Mononuclear cell (primary cell): ENCODE measurements at regions not wholly inside any gene's neighbourhood (a gene's known extent, or its start where the extent isn't known, plus 50 kb on each side); places are given as distances from the start of the nearest gene placed in this dataset.

Experiments used
- H3K27me3 ChIP-seq: 2 replicates; pipeline ENCODE4 v1.6.0; 2011; ENCODE audit warnings: low read length, control low read depth; ENCODE audit not compliant: insufficient read depth
- H3K4me1 ChIP-seq: 2 replicates; pipeline ENCODE4 v1.5.1; 2011; ENCODE audit warnings: mild to moderate bottlenecking, low read length, control low read depth; ENCODE audit not compliant: insufficient read depth
- H3K4me3 ChIP-seq: 2 replicates; pipeline ENCODE4 v1.5.1; 2011; ENCODE audit warnings: mild to moderate bottlenecking, low read length, moderate library complexity
- H3K9me3 ChIP-seq: 2 replicates; pipeline ENCODE4 v1.5.1; 2011; ENCODE audit warnings: low read depth, mild to moderate bottlenecking, control low read depth, low read length

DNA sequence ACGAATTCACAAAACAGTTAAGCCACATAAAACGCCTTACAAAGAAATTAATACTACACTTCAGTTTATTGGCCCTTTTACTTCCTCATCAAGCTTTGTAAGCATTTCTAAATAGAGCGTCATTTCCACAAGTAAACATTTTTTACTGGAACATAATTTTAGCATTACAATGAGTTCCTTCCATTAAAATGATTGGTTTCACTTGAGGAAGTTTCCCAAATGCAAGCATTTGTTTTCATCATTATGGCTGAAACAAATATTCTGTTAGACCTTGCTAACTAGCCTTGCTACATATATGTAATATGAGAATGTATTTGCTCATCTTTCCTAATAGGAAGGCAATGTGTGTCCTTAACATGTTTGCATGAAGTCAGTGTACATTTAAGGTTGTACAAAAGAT lies 579.1 kb downstream of the IRS1 start:
- no peaks in the 10 kb centered on the region for H3K9me3 ChIP-seq
- no peaks in the 10 kb centered on the region for H3K4me1 ChIP-seq
- no peaks in the 10 kb centered on the region for H3K27me3 ChIP-seq
- H3K4me3 ChIP-seq: no peak overlapping the region

GRCh38 chr2:226217191-226217590 lies 582.4 kb downstream of the IRS1 start:
- Histone ChIP-seq H3K9me3 (no peaks in the 10 kb centered on the region), H3K4me3 (no peak overlapping the region), H3K4me1 (no peaks in the 10 kb centered on the region), H3K27me3 (no peaks in the 10 kb centered on the region)

- H3K27me3 ChIP-seq: no peaks in the 10 kb centered on the region
- no peaks in the 10 kb centered on the region for H3K4me1 ChIP-seq
- no peaks in the 10 kb centered on the region for H3K9me3 ChIP-seq
- H3K4me3 ChIP-seq: no peak overlapping the region
These were observed 583.0 kb downstream of the IRS1 start for GRCh38 chr2:226216575-226216974.

DNA sequence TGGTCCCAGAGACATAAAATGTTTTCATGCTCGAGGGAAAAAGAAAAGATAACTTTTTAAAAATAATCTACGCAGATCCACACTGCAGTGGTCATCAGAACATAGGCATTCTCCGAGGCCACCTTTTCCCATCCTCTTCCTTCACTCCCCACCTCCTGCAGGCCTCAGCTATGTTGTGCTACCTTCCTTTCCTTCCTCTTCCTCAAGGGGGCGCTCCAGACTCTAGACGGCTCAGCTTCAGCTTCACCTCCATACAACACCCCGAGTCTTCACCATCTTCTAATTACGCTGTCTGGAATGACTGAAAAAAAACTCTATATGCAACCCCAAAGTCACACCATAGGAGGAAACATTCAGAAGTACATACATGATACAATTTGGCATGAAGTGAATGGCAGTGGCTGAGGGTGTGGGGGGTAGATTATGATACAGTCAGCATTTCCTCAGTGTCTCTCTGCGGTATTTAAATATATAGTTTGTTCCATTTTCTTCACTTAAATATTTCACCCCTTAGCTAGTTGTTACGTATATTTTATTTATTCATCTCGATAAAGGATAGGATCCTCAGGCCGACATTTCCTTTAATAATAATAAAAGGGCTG lies 583.6 kb downstream of the IRS1 start:
- no peaks in the 10 kb centered on the region for H3K4me1 ChIP-seq
- no peaks in the 10 kb centered on the region for H3K27me3 ChIP-seq
- H3K9me3 ChIP-seq: no peaks in the 10 kb centered on the region

DNA sequence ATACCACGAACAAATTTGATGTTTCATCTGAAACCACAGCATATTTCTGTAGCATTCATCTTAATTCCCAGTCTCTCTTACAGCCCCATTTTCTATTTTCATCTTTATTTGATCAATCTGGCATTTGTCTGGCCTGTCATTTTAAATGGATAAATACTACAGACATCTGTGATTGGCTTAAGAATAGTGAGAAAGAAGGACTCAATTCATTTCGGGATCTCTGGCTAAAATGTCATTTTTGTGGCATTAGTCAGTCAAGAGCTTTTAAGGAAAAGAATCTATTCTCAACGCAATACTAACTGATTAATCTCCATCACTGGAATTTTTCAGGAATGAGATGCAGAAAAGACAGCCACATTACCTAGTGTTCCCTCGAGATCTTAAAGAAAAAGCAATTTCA lies 585.9 kb downstream of the IRS1 start:
- H3K27me3 ChIP-seq: no peaks in the 10 kb centered on the region
- H3K4me3 ChIP-seq: no peak overlapping the region
- H3K9me3 ChIP-seq: no peaks in the 10 kb centered on the region
- no peaks in the 10 kb centered on the region for H3K4me1 ChIP-seq

More for the DNA sequence above, 583.6 kb downstream of the IRS1 start:
- H3K4me3 ChIP-seq: no peak overlapping the region

DNA sequence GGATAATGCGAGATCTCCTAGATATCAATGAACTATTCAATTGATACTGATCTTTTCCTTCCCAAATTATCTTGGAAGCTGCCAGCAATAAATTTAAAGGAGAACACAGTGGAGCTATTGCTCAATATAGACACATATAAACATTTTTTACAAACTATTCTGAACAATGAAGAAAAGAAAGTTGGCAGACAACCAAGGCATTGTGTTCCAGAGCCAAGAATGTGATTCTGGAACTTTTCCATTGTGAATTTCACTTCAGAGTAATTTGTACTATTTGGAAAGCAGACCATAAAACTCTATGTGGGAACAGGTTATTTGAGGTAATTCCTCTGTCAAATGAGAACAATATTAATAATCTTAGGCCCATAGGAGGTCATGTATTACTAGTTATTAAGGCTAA lies 588.2 kb downstream of the IRS1 start:
- no peaks in the 10 kb centered on the region for H3K27me3 ChIP-seq
- H3K9me3 ChIP-seq: no peaks in the 10 kb centered on the region
- no peak overlapping the region for H3K4me3 ChIP-seq
- no peaks in the 10 kb centered on the region for H3K4me1 ChIP-seq

- Histone ChIP-seq H3K27me3 (no peaks in the 10 kb centered on the region), H3K4me3 (no peak overlapping the region), H3K9me3 (no peaks in the 10 kb centered on the region), H3K4me1 (no peaks in the 10 kb centered on the region)
These were observed 590.9 kb downstream of the IRS1 start for GRCh38 chr2:226208726-226209125.

DNA sequence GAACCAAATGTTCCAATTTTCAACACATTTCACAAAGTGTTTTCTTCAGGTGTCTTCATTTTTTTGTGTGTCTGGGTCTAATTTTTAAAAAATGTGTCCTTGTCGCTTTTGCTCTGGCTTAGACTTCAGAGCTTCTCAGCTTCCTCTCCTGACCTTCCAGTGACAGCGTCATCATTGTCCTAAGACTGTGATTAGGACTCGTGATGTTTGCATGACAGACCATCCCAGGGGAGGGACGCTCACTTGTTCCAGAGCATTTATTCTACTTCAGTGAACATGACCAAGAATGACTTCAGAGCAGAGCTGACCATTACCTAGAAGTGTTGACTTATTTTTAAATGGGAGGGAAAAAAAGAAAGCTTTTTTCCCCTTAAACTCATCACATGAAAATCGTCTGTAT lies 591.9 kb downstream of the IRS1 start:
- no peak overlapping the region for H3K4me3 ChIP-seq
- no peaks in the 10 kb centered on the region for H3K9me3 ChIP-seq
- no peaks in the 10 kb centered on the region for H3K4me1 ChIP-seq
- no peaks in the 10 kb centered on the region for H3K27me3 ChIP-seq

DNA sequence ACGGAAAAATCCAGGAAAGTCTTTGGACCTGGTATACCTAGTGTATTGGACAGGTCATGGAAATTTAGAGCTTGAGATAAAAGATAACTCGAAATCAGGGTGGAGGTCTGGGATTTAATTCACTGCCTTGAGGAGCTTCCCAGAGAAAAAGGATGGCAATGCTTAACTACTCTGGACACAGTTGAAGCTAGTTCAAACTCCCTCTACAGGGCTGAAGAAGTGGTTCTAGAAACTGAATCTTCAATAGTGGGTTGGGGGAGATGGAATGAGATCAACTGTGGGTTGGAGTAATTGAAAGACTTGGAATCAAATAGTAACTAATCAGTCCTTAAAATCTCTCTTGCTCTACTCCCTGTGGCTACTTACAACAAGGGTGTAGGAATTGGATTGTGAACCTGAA lies 600.1 kb downstream of the IRS1 start:
- Histone ChIP-seq H3K4me1 (no peaks in the 10 kb centered on the region), H3K4me3 (no peak overlapping the region), H3K27me3 (no peaks in the 10 kb centered on the region), H3K9me3 (no peaks in the 10 kb centered on the region)

DNA sequence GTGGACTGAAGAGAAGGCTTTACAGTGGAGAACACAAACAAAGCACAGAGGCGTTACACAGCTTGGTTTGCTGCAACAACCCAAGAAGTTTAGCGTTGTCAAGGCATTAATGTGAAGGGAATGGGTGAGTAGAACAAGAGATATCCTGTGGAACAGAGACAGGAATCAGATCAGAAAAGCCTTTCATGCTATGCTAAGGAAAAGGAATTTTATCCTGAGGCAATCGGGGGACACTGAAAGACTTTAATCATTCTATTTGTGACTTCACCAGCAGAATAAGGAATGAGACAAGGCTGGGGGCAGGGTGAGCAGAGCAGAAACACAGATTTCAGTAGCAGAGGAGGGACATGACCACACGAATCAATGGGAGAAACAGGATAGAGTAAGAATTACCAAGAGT lies 600.7 kb downstream of the IRS1 start:
- Histone ChIP-seq H3K4me1 (no peaks in the 10 kb centered on the region), H3K27me3 (no peaks in the 10 kb centered on the region), H3K9me3 (no peaks in the 10 kb centered on the region), H3K4me3 (no peak overlapping the region)

GRCh38 chr2:226190479-226191252 lies 609.0 kb downstream of the IRS1 start:
- Histone ChIP-seq H3K4me3 (no peak overlapping the region), H3K4me1 (no peaks in the 10 kb centered on the region), H3K27me3 (no peaks in the 10 kb centered on the region), H3K9me3 (no peaks in the 10 kb centered on the region)

GRCh38 chr2:226189061-226189460 lies 610.6 kb downstream of the IRS1 start:
- no peak overlapping the region for H3K4me3 ChIP-seq
- no peaks in the 10 kb centered on the region for H3K9me3 ChIP-seq
- H3K27me3 ChIP-seq: no peaks in the 10 kb centered on the region
- peaks cover 9% of the 10 kb centered on the region for H3K4me1 ChIP-seq

- Histone ChIP-seq H3K9me3 (no peaks in the 10 kb centered on the region), H3K4me3 (no peak overlapping the region), H3K4me1 (peaks cover 9% of the 10 kb centered on the region)
These were observed 612.0 kb downstream of the IRS1 start for GRCh38 chr2:226187616-226188015.

GRCh38 chr2:226187156-226187555 lies 612.5 kb downstream of the IRS1 start:
- no peaks in the 10 kb centered on the region for H3K27me3 ChIP-seq
- H3K4me3 ChIP-seq: no peak overlapping the region
- no peaks in the 10 kb centered on the region for H3K9me3 ChIP-seq
- peaks cover 9% of the 10 kb centered on the region for H3K4me1 ChIP-seq

More at GRCh38 chr2:226187616-226188015, 612.0 kb downstream of the IRS1 start:
- H3K27me3 ChIP-seq: no peaks in the 10 kb centered on the region

GRCh38 chr2:226185616-226186211 lies 613.9 kb downstream of the IRS1 start:
- no peaks in the 10 kb centered on the region for H3K9me3 ChIP-seq
- H3K4me3 ChIP-seq: no peak overlapping the region
- peaks cover 9% of the 10 kb centered on the region for H3K4me1 ChIP-seq
- no peaks in the 10 kb centered on the region for H3K27me3 ChIP-seq
